ENCODE measurements at regions not wholly inside any gene's neighbourhood (a gene's known extent, or its start where the extent isn't known, plus 50 kb on each side); places are given as distances from the start of the nearest gene placed in this dataset.

DNA sequence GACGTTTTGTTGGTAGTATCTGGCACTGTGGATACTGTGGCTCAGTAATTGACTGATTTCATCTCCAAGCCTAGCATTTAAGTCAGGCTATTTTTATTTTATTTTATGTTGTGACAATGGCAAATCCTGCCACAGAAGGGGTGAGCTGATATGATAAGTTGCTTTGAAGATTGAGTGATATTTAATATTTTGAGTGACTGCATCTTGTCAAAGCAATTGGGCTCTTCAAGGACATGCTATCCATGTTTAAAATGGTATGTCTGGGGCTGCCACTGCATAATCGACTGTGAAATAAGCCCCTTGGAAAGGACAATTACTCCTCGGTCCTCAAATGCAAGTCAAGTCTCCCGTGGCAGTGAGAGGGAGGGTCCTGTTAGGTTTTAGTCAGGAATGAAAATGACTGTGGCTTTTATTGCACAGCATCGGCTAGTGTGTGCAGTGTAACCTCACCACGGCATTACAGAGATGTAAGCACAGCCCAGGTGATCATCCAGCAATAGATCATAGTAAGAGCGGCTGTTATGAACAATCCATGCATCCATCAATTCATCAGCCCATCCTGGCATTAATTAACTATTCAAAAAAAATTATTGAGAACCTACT is 178.2 kb downstream of the GBA3 start:
- DNase-seq (ENCODE audit: low read depth), result no peak

DNA sequence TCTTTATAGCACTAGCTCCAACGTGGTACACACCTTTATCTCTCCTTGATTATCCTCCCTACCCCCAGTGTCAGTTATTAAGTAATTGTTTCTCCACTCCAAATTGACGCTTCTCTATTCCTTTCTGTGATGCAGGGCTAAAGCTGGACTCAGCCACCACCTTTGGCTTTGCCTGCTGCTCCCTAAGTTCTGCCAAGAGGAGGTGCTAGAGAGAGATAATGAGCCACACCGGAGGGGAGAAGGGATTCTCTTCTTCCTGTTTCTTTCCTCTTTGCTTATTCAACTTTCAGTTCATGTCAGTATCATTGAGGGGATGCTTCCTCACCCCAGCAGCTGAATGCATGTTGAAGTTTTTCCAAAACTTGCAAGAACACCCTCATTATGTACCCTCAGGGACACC is 176.5 kb downstream of the GBA3 start:
- DNase-seq (ENCODE audit: low read depth), result no peak

Measured in activated T-cell treated with anti-CD3 and anti-CD28 coated beads for 1 hour (primary cell).